Right renal cortex interstitium (tissue), 3 donors: ENCODE measurements at regions not wholly inside any gene's neighbourhood (a gene's known extent, or its start where the extent isn't known, plus 50 kb on each side); places are given as distances from the start of the nearest gene placed in this dataset.

Experiments
- DNase-seq, 3 donors: peaks; one replicate each; pipeline ENCODE4 v3.0.0-alpha.2; 2013; ENCODE audit warnings: low read depth in 3 of 3, low spot score in 2 of 3

DNA sequence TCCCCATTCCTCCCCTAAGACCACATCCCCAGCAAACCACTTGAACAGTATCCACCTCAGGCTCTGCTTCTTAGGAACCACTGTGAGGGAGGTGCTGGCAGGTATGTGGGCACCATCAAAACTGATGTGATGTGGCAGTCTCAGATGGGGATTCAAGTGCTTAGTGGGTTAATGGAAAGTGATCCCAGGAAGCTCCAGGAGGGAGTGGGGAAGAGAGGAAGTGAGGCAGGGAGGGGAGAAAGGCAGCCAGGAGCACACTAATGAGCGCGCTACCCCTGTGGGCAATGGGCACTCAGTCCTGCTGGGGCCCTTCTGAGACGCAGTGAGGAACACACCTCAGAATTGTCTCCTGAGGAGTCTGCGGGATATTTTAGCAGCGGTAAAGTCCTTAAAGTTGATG, 263.1 kb upstream of the MOCS1 start:
- no peak for DNase-seq

- DNase-seq, result no peak
Observed at GRCh38 chr6:40196135-40196518, 261.9 kb upstream of the MOCS1 start.

GRCh38 chr6:40195428-40196134, 261.3 kb upstream of the MOCS1 start:
- no peak for DNase-seq

- no peak for DNase-seq
Observed at GRCh38 chr6:40194447-40195170, 260.3 kb upstream of the MOCS1 start.

DNA sequence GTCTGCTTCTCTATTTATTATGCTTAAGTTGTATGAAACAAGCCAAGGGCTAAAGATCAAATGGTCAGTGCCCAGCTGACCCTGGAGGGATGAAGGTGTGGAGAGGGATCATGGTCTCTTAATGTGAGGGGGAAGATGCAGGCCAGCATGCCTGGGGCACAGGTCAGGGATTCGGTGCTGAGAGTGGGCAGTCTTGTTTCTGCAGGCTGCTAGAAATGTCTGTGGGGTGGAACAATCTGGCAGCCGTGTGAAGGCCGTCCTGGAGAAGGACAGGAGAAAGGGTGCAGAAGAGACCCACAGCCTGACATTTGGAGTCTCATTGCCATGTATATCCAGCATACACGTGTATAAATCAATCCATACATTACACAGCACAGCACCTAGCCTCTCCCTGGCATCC, 258.3 kb upstream of the MOCS1 start:
- DNase-seq, result no peak

DNA sequence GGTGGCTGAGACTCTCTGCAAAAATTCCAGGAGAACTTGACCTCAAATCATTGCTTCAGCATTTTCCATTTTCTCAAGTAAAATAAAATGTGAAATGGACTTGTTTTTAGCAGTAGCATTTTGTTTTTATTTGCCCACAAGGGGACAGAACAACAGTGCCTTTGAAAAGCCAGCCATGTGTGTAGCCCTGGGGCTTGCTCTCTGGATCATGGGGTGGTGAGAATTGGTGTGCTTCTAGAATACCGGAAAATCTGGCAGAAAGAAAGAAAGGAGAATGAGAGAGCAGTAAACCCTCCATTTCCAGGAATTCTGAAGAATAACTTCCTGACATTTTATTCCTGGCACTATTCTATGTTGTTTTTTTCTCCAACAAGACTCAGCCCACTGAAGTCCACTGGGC, 254.7 kb upstream of the MOCS1 start:
- no peak for DNase-seq

DNA sequence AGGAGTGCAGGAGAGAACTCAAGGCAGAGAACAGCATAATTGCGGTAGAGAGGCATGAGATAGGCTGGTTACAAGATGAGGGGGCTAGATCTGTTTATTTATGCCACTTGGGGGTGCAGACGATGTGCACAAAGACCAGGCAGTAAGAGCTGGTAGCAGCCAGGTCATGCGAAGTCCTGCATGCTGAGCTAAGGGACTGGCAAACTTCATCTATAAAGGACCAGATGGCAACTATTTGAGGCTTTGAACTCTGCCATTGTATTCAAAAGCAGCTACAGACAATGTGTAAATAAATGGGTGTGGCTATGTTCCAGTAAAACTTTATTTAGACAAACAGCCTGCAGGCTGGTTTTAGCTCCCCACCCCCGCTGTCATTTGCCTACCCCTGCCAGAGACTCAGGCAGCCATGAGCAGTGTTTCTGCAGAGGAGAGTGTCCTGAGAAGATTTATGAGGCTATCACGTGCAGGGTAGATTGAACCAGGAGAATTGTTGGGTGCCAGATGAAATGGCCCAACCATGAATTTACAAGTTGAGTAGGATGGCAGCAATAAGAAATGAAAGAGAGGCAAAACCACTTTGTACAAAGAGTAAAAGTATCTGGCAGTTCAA, 253.4 kb upstream of the MOCS1 start:
- no peak for DNase-seq

- no peak for DNase-seq
Observed at GRCh38 chr6:40185486-40185885, 251.2 kb upstream of the MOCS1 start.

GRCh38 chr6:40183902-40184301, 249.6 kb upstream of the MOCS1 start:
- no peak for DNase-seq

DNA sequence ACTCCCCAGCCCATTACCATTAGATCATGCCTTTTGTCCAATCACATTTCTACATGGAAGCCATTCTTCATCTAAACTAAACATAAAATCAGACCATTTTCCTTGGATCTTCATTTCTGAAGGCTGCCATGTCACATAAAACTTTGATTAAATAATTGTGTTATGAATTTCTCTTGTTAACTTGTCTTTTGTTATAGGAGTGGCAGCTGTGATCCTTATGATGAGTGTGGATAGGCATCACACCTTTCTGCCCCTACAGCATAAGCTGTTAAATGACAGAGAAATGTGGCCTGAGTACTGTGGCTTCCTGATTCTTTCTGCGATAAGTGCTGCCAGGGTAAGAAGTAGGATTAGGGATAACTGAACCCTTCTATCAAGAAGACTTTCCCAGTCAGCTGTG, 247.1 kb upstream of the MOCS1 start:
- no peak for DNase-seq

GRCh38 chr6:40180271-40180670, 246.0 kb upstream of the MOCS1 start:
- no peak for DNase-seq

DNA sequence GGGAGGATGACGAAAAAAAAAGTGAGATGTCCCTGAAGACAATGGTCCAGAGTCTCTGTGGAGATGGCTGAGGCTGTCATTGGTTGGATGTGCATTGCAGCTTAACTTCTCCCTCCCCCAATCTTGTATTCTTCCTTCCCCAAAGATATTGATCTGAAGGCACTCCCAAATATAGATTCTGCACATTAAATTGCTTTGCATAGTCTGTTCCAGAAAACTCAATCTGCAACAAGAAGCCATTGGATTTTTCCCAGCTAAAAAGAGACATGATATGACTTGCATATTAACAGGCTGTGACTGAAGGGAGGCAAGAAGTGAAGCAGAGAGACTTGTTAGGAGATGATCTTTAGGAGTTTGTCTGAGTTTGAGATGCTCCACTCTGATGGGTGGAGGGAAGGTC, 245.2 kb upstream of the MOCS1 start:
- no peak for DNase-seq

GRCh38 chr6:40177598-40177997, 243.3 kb upstream of the MOCS1 start:
- no peak for DNase-seq

DNA sequence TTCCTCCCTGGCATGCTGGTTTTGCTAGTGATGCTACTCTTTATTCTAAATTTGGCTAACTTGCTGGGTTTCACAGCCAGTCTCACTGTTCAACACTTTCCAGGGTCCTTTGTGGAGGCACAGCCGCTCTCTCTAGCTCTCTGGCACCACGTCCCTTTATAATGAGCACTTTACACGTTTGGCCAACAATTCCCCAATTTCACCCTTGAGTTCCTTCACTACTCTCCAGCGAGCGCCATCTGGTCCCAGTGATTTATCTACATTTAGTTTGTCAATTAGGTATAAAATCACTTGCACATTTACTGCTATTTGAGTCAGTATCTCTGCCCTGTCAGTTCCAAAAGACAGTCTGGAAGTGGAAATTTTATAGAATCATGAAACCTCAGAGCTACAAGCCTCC, 241.9 kb upstream of the MOCS1 start:
- no peak for DNase-seq

- DNase-seq, result no peak
Observed at GRCh38 chr6:40172272-40172671, 238.0 kb upstream of the MOCS1 start.

DNA sequence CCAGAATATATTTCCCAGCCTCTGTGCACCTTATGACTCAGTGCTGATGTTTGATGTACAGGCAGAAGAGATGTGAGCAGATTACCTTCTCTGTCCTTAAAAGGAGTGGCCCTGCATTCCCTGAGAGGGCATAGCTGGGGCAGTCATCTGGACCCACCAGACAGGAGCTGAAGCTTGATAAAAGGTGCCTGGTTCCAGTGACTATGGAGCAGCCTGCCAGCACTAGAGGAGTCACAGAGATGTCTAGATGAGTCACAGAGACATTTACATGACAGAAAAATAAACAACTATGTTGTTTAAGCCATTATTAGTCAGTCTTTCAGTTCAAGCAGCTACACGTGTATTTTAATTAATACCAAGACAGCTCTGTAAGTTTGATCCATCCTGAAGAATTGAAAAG, 237.1 kb upstream of the MOCS1 start:
- no peak for DNase-seq

DNA sequence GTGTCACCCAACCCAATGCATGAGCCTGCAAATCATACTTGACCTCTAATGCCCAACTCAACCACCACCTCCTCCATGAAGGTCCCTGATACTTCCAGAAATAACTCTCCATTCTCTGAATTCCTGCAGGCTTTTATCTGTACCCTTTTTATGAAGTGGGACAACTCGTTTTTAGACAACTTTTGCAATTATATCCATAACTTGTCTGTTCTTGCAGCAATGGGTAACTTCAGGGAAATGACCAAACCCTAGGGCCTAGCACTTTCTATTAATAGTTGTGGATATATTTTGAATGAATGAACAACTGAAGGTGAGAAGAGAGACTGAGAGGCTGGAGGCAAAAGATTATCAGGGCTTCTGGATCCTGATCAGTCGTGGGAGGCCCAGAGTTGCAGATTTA, 236.6 kb upstream of the MOCS1 start:
- no peak for DNase-seq

DNA sequence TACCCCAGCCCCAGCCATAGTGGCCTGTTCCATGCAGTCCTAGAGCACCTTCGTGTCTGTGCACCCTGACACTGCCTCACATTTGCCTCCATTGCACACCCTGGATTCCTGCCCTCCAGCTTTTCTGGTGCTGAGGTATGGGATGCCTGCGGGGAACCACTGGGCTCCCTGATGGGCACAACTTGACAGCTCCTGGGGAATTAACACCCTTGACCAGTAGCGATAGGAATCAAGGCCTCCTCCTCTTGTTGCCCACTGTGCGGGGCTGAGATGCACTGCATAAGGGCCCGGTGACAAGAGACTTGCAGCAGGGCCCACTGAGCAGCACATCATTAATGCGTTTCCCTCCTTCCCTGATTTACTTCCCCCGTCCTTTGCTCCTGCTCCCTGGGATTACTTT, 235.6 kb upstream of the MOCS1 start:
- no peak for DNase-seq

GRCh38 chr6:40166963-40167362, 232.7 kb upstream of the MOCS1 start:
- DNase-seq, result no peak

GRCh38 chr6:40165036-40165709, 230.9 kb upstream of the MOCS1 start:
- no peak for DNase-seq

- no peak for DNase-seq
Observed at GRCh38 chr6:40164345-40164755, 230.1 kb upstream of the MOCS1 start.

- DNase-seq, result no peak
Observed at GRCh38 chr6:40163924-40164323, 229.7 kb upstream of the MOCS1 start.
